ENCODE measurements at regions not wholly inside any gene's neighbourhood (a gene's known extent, or its start where the extent isn't known, plus 50 kb on each side); places are given as distances from the start of the nearest gene placed in this dataset.

GRCh38 chr16:8519179-8519578 is 71.1 kb downstream of the TMEM114 start:
- POLR2A ChIA-PET, result no interaction called here

GRCh38 chr16:8517280-8517679 is 73.0 kb downstream of the TMEM114 start:
- ChIA-PET POLR2A (no interaction called here), CTCF (no interaction called here)

More at GRCh38 chr16:8519179-8519578, 71.1 kb downstream of the TMEM114 start:
- CTCF ChIA-PET, result no interaction called here

- ChIA-PET CTCF (no interaction called here), POLR2A (no interaction called here)
Observed at GRCh38 chr16:8516471-8516870, 73.8 kb downstream of the TMEM114 start.

- ChIA-PET POLR2A (no interaction called here), CTCF (interaction anchor here (0.6 kb wide), 1 partner anchor 200 kb away, joined by 3 read pairs; no protein-coding TSS in a partner anchor)
Observed at GRCh38 chr16:8512941-8513624, 77.2 kb downstream of the TMEM114 start.

GRCh38 chr16:8511464-8511863 is 78.8 kb downstream of the TMEM114 start:
- ChIA-PET CTCF (no interaction called here), POLR2A (no interaction called here)

GRCh38 chr16:8510160-8510559 is 80.2 kb downstream of the TMEM114 start:
- CTCF ChIA-PET, result no interaction called here
- POLR2A ChIA-PET, result no interaction called here

GRCh38 chr16:8505327-8505991 is 84.9 kb downstream of the TMEM114 start:
- POLR2A ChIA-PET, result no interaction called here
- CTCF ChIA-PET, result no interaction called here

GRCh38 chr16:8502446-8502845 is 87.9 kb downstream of the TMEM114 start:
- ChIA-PET CTCF (no interaction called here), POLR2A (no interaction called here)

- ChIA-PET POLR2A (no interaction called here), CTCF (no interaction called here)
Observed at GRCh38 chr16:8500351-8500750, 90.0 kb downstream of the TMEM114 start.

- ChIA-PET POLR2A (no interaction called here), CTCF (no interaction called here)
Observed at GRCh38 chr16:8496364-8496763, 93.9 kb downstream of the TMEM114 start.

GRCh38 chr16:8493972-8494371 is 96.3 kb downstream of the TMEM114 start:
- CTCF ChIA-PET, result no interaction called here
- POLR2A ChIA-PET, result no interaction called here

GRCh38 chr16:8492690-8493089 is 97.6 kb downstream of the TMEM114 start:
- CTCF ChIA-PET, result no interaction called here
- POLR2A ChIA-PET, result no interaction called here

GRCh38 chr16:8489580-8489979 is 100.7 kb downstream of the TMEM114 start:
- ChIA-PET CTCF (no interaction called here), POLR2A (no interaction called here)

GRCh38 chr16:8486985-8487384 is 103.3 kb downstream of the TMEM114 start:
- POLR2A ChIA-PET, result no interaction called here
- CTCF ChIA-PET, result no interaction called here

GRCh38 chr16:8483396-8483795 is 106.9 kb downstream of the TMEM114 start:
- ChIA-PET CTCF (no interaction called here), POLR2A (no interaction called here)

GRCh38 chr16:8481810-8482209 is 108.5 kb downstream of the TMEM114 start:
- ChIA-PET POLR2A (no interaction called here), CTCF (no interaction called here)

GRCh38 chr16:8476824-8477223 is 113.5 kb downstream of the TMEM114 start:
- ChIA-PET POLR2A (no interaction called here), CTCF (no interaction called here)

- POLR2A ChIA-PET, result no interaction called here
- CTCF ChIA-PET, result no interaction called here
Observed at GRCh38 chr16:8474587-8474986, 115.7 kb downstream of the TMEM114 start.

GRCh38 chr16:8469102-8469778 is 121.1 kb downstream of the TMEM114 start:
- POLR2A ChIA-PET, result no interaction called here
- CTCF ChIA-PET, result no interaction called here

- ChIA-PET POLR2A (no interaction called here), CTCF (no interaction called here)
Observed at GRCh38 chr16:8464979-8465378, 125.3 kb downstream of the TMEM114 start.

GRCh38 chr16:8459085-8459733 is 131.1 kb downstream of the TMEM114 start:
- ChIA-PET POLR2A (no interaction called here), CTCF (interaction anchor here (0.8 kb wide), 1 partner anchor 1255 kb away, joined by 3 read pairs; no protein-coding TSS in a partner anchor)
